GM19239 (cell line): ENCODE measurements at regions not wholly inside any gene's neighbourhood (a gene's known extent, or its start where the extent isn't known, plus 50 kb on each side); places are given as distances from the start of the nearest gene placed in this dataset.
"Not testable (repeated sequence)": the region's sequence is repeated elsewhere in the genome, so short reads cannot be mapped to it uniquely, and the experiment has no call there.

ENCODE experiments used
- DNase-seq: peaks from one replicate; pipeline ENCODE4 v3.0.0; 2011; ENCODE audit warnings: low spot score; ENCODE audit not compliant: insufficient read length
- FAIRE-seq: peaks from 2 replicates; lab custom pipeline; 2011; peaks lifted over from hg19 to GRCh38; lab: Jason Lieb, UNC

- DNase-seq (no peak), FAIRE-seq (no peak)
Measured at GRCh38 chr2:365367-366275, 77.7 kb upstream of the ALKAL2 start.

- FAIRE-seq (no peak), DNase-seq (no peak)
Measured at GRCh38 chr2:363824-364470, 76.1 kb upstream of the ALKAL2 start.

GRCh38 chr2:362924-363323 lies 75.0 kb upstream of the ALKAL2 start:
- FAIRE-seq (no peak), DNase-seq (no peak)

GRCh38 chr2:360124-360523 lies 72.2 kb upstream of the ALKAL2 start:
- no peak for FAIRE-seq
- DNase-seq: no peak

- DNase-seq (no peak), FAIRE-seq (no peak)
Measured at GRCh38 chr2:359047-359446, 71.2 kb upstream of the ALKAL2 start.

- FAIRE-seq: no peak
- no peak for DNase-seq
Measured at GRCh38 chr2:357811-358210, 69.9 kb upstream of the ALKAL2 start.

GRCh38 chr2:356304-356703 lies 68.4 kb upstream of the ALKAL2 start:
- not testable (repeated sequence) for FAIRE-seq, DNase-seq

- DNase-seq: no peak
- FAIRE-seq: no peak
Measured at GRCh38 chr2:355773-356172, 67.9 kb upstream of the ALKAL2 start.

- FAIRE-seq: no peak
- no peak for DNase-seq
Measured at GRCh38 chr2:352696-353095, 64.8 kb upstream of the ALKAL2 start.

- FAIRE-seq (no peak), DNase-seq (no peak)
Measured at GRCh38 chr2:349390-349789, 61.5 kb upstream of the ALKAL2 start.

GRCh38 chr2:348361-348916 lies 60.5 kb upstream of the ALKAL2 start:
- FAIRE-seq: no peak

GRCh38 chr2:344811-345210 lies 56.9 kb upstream of the ALKAL2 start:
- no peak for DNase-seq

More at GRCh38 chr2:348361-348916, 60.5 kb upstream of the ALKAL2 start:
- no peak for DNase-seq

GRCh38 chr2:343355-343754 lies 55.5 kb upstream of the ALKAL2 start:
- DNase-seq (no peak), FAIRE-seq (no peak)

More at GRCh38 chr2:344811-345210, 56.9 kb upstream of the ALKAL2 start:
- no peak for FAIRE-seq

GRCh38 chr2:341912-342311 lies 54.0 kb upstream of the ALKAL2 start:
- FAIRE-seq (no peak), DNase-seq (no peak)

GRCh38 chr2:341017-341542 lies 53.2 kb upstream of the ALKAL2 start:
- DNase-seq: no peak
- no peak for FAIRE-seq
